Esophagus muscularis mucosa (tissue), 4 donors: ENCODE measurements at regions not wholly inside any gene's neighbourhood (a gene's known extent, or its start where the extent isn't known, plus 50 kb on each side); places are given as distances from the start of the nearest gene placed in this dataset.

Source experiments
- DNase-seq: peaks from one replicate; pipeline ENCODE4 v3.0.0-alpha.2; 2017; ENCODE audit errors: extremely low spot score
- H3K27ac ChIP-seq, 4 donors: fragments of 200-600 bp; sonication (generic); replicated peaks in 1 of 4; 1 replicate in 3 of 4; 2 replicates in 1 of 4; pipeline ENCODE4 v1.5.1; 2016 to 2019; ENCODE audit warnings: mild to moderate bottlenecking in 1 of 4
- H3K27me3 ChIP-seq, 4 donors: fragments of 200-600 bp; sonication (generic); one replicate each; pipeline versions ENCODE4 v1.5.1 to v1.6.0; 2016 to 2019
- H3K36me3 ChIP-seq, 4 donors: fragments of 200-600 bp; sonication (generic); one replicate each; pipeline ENCODE4 v1.5.1; 2016 to 2019
- H3K4me1 ChIP-seq, 4 donors: fragments of 200-600 bp; sonication (generic); one replicate each; pipeline ENCODE4 v1.5.1; 2016 to 2019
- H3K4me3 ChIP-seq, 4 donors: fragments of 200-600 bp; sonication (generic); 1 replicate in 2 of 4; 2 replicates in 2 of 4; pipeline ENCODE4 v1.5.1; 2016 to 2019; ENCODE audit warnings: mild to moderate bottlenecking in 4 of 4, moderate library complexity in 1 of 4
- H3K9me3 ChIP-seq, 4 donors: fragments of 200-600 bp; sonication (generic); 1 replicate in 3 of 4; 2 replicates in 1 of 4; pipeline ENCODE4 v1.5.1; 2016 to 2019
- CTCF ChIP-seq, 3 experiments: fragments of 200-600 bp in 2 of 3; fragments of 450-650 bp in 1 of 3; sonication (generic) in 2 of 3; IDR thresholded peaks; one replicate each; pipeline ENCODE4 v1.5.1; 2017 to 2019; ENCODE audit warnings: antibody characterized with exemption in 3 of 3, mild to moderate bottlenecking in 2 of 3, moderate library complexity in 1 of 3
- EP300 ChIP-seq: sonication (generic); formaldehyde crosslinking; IDR thresholded peaks from one replicate; pipeline ENCODE4 v1.6.1; 2017; ENCODE audit warnings: antibody characterized with exemption
- POLR2A ChIP-seq: fragments of 450-650 bp; IDR thresholded peaks from one replicate; pipeline ENCODE4 v1.6.1; 2017; ENCODE audit warnings: antibody characterized with exemption, moderate library complexity, mild to moderate bottlenecking, low read depth
- POLR2AphosphoS5 ChIP-seq, 2 donors: sonication (generic); formaldehyde crosslinking; IDR thresholded peaks; one replicate each; pipeline ENCODE4 v1.6.1; 2017; ENCODE audit warnings: antibody characterized with exemption in 2 of 2
- WGBS: methylation state at CpG from one replicate; pipeline ENCODE4 v1.1.5; 2018; 5-methylcytosine and 5-hydroxymethylcytosine counted together
- intact Hi-C: fragments of 100-400 bp; cut with DNase I; formaldehyde crosslinking; loops from one replicate; pipeline ENCODE4 v1.15.1; 2023

GRCh38 chr11:27875831-27876775 is 175.8 kb upstream of the BDNF start:
- 69% methylated on average over 3 of the region's 3 CpGs for WGBS

GRCh38 chr11:27874998-27875830 is 175.0 kb upstream of the BDNF start:
- peaks cover 0 to 4% (median 0%) of the 10 kb centered on the region in 4 donors for H3K27me3 ChIP-seq
- DNase-seq, result no peak
- H3K4me3 ChIP-seq, result no peak overlapping the region
- intact Hi-C loops, result no loop called here
- WGBS, result 39% methylated on average over 7 of the region's 7 CpGs
- no peaks in the 10 kb centered on the region for H3K9me3 ChIP-seq
- no peak overlapping the region for H3K27ac ChIP-seq
- TF ChIP-seq CTCF (IDR thresholded peaks at IDR 0.05) (no peak), POLR2AphosphoS5 (IDR thresholded peaks at IDR 0.05) (no peak), EP300 (no peak), POLR2A (no peak)
- H3K4me1 ChIP-seq, result no peaks in the 10 kb centered on the region
- no peaks in the 10 kb centered on the region for H3K36me3 ChIP-seq

More at GRCh38 chr11:27875831-27876775, 175.8 kb upstream of the BDNF start:
- H3K4me1 ChIP-seq, result no peaks in the 10 kb centered on the region
- intact Hi-C loops, result no loop called here
- no peaks in the 10 kb centered on the region for H3K36me3 ChIP-seq
- TF ChIP-seq CTCF (IDR thresholded peaks at IDR 0.05), result no peak
- no peak for TF ChIP-seq EP300
- no peak for TF ChIP-seq POLR2A
- no peaks in the 10 kb centered on the region for H3K9me3 ChIP-seq
- no peak overlapping the region for H3K27ac ChIP-seq
- no peak for DNase-seq
- H3K4me3 ChIP-seq, result no peak overlapping the region
- peaks cover 0 to 4% (median 0%) of the 10 kb centered on the region in 4 donors for H3K27me3 ChIP-seq

GRCh38 chr11:27873664-27874063 is 173.4 kb upstream of the BDNF start:
- H3K4me3 ChIP-seq, result no peak overlapping the region
- TF ChIP-seq CTCF (IDR thresholded peaks at IDR 0.05), result no peak
- no peak for TF ChIP-seq EP300
- no peak for TF ChIP-seq POLR2A
- TF ChIP-seq POLR2AphosphoS5 (IDR thresholded peaks at IDR 0.05), result no peak
- no peak overlapping the region for H3K27ac ChIP-seq
- DNase-seq, result no peak
- intact Hi-C loops, result no loop called here
- H3K36me3 ChIP-seq, result no peaks in the 10 kb centered on the region
- peaks cover 0 to 4% (median 0%) of the 10 kb centered on the region in 4 donors for H3K27me3 ChIP-seq
- no peaks in the 10 kb centered on the region for H3K9me3 ChIP-seq
- 72% methylated on average over 6 of the region's 6 CpGs for WGBS
- H3K4me1 ChIP-seq, result no peaks in the 10 kb centered on the region

GRCh38 chr11:27871056-27871455 is 170.8 kb upstream of the BDNF start:
- TF ChIP-seq POLR2A, result no peak
- no peak for TF ChIP-seq CTCF (IDR thresholded peaks at IDR 0.05)
- TF ChIP-seq POLR2AphosphoS5 (IDR thresholded peaks at IDR 0.05), result no peak
- no peak for TF ChIP-seq EP300
- no peak for DNase-seq
- Histone ChIP-seq H3K9me3 (no peaks in the 10 kb centered on the region), H3K27me3 (peaks cover 0 to 4% (median 0%) of the 10 kb centered on the region in 4 donors), H3K36me3 (no peaks in the 10 kb centered on the region), H3K4me1 (no peaks in the 10 kb centered on the region), H3K27ac (no peak overlapping the region), H3K4me3 (no peak overlapping the region)
- WGBS, result 43% methylated on average over 7 of the region's 7 CpGs
- intact Hi-C loops, result no loop called here
